ENCODE measurements at regions not wholly inside any gene's neighbourhood (a gene's known extent, or its start where the extent isn't known, plus 50 kb on each side); places are given as distances from the start of the nearest gene placed in this dataset.

GRCh38 chr13:22235285-22235949 lies 564.5 kb downstream of the FGF9 start:
- no peak for DNase-seq (ENCODE audit: low spot score)

DNA sequence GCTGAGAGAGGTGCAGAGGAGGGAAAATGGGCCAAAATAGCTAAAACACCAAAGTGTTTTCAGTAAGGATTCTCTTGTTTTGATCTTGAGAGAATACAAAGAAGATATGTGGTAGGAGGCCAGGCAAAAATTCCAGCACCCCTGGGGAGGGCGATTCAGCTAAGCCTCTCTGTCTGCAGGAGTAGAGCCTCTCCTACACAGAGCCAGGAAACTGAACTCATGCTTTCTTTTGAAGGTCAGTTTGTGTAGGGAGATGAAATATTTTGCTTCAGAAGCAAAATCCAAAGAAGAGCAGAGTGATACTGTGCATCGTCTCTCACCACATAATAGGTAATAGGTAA lies 565.0 kb downstream of the FGF9 start:
- DNase-seq (ENCODE audit: low spot score): no peak

DNA sequence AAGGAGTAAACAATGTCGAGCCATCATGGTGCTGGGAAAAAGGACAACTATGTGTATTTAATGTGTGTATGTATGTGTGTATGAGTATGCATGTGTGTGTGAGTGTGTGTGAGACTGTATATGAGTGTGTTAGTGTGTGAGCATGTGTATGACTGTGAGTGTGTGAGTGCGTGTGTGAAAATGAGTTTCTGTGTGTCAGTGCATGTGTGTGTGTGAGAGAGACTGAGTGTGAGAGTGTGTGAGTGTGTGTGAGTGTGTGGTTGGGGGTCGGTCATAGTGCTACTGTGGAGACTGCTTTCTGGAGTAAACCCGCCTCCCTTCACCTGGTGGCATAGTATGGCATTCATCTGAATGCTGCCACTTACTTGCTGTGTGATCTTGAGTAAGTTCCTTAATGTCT lies 567.4 kb downstream of the FGF9 start:
- DNase-seq (ENCODE audit: low spot score): no peak

GRCh38 chr13:22240716-22241115 lies 569.8 kb downstream of the FGF9 start:
- DNase-seq (ENCODE audit: low spot score): no peak

DNA sequence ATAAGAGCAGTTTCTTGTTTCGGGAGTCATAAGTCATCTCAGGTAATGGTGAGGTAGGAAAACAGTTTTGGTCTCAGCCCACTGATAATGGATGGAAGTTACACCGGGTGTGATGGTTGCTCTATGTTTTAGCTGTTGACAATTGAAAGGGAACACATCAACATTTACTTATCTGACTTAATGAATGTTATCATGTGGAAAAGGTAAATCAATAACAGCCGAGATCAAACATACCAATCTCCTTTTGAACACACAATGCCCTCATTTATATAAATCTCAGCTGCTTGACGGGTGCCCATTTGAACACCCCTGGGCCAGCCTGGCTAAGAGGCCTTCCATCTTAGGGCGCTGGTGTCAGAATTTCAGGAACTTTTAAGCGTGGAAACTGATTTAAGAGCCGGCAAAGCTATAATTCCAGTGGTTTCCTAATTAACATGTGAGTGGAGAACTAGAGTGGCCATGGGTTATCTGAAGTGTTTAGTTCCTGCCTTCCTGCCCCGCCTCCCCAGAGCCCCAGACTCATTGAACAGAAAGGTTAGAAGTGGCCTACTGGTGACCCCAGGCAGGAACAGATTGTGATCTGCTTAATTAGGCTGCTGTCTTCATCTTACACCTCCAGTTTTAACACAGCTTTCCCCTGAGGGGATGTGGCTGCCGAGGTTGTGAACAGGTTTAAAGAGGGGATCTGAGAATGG lies 572.7 kb downstream of the FGF9 start:
- DNase-seq (ENCODE audit: low spot score): no peak

DNA sequence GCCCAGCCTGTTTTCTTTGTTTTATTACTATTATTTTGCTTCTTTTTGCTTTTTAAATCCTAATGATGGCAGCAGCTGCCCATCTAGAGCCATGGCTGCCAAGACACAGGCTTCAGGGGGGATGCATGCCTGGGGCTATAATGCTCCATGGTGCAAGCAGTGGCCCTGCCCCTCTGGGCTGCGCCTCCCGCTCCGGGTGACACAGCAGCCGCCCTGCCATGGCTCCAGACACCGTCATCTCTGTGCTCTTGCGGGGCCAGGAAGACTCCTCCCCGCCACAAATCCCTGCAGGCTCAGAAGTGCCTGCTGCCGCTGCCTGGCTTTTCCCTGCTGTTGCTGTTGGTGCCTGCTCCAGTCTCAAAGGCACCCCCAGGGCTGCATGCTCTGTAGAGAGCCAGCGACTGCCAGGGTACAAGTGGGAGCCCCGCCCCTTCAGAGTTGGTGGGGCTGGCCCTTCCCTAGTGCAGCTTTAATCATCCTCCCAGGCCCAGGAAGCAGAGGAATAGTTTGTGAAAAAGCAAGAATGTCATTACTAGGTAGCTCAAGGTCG lies 581.5 kb downstream of the FGF9 start:
- no peak for DNase-seq (ENCODE audit: low spot score)

DNA sequence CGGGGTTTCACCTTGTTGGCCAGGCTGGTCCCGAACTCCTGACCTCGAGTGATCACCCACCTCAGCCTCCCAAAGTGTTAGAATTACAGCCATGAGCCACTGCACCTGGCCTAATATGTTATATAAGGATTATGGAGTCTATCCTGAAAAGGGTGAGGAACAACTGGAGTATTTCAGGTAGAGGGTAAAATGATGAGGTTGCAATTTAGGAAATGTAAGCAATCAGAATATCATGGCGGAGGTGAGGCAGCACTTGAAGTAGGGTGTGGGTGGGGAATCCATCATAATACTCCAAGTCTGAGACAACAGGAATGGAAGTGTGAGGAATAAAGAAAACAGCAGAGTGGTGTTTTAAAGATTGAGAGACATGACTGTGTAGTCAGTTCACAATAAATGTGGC lies 582.2 kb downstream of the FGF9 start:
- DNase-seq (ENCODE audit: low spot score): no peak

DNA sequence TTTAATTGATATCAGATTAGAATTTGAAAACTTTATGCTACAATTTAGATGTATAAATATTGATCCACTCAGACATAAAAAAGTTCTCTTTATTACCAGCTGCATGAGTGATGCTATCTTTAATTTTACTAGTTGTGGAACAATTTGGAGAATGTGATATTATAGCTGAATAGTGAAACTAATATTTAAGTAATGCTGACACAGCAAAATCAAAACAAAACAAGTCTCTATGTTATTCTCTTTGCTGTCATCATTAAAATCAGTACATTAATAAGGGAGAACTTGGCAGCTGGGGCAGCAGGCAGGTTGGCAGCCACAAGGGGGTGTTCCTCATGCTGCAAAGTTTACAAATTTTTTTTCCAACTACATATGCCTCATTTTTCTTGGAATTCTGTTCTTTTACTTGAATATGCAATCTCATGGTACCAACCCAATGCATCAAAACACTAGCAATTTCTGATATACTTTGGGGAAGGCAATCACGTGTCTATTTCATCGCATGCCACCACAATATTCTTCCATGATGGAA lies 585.3 kb downstream of the FGF9 start:
- no peak for DNase-seq (ENCODE audit: low spot score)

DNA sequence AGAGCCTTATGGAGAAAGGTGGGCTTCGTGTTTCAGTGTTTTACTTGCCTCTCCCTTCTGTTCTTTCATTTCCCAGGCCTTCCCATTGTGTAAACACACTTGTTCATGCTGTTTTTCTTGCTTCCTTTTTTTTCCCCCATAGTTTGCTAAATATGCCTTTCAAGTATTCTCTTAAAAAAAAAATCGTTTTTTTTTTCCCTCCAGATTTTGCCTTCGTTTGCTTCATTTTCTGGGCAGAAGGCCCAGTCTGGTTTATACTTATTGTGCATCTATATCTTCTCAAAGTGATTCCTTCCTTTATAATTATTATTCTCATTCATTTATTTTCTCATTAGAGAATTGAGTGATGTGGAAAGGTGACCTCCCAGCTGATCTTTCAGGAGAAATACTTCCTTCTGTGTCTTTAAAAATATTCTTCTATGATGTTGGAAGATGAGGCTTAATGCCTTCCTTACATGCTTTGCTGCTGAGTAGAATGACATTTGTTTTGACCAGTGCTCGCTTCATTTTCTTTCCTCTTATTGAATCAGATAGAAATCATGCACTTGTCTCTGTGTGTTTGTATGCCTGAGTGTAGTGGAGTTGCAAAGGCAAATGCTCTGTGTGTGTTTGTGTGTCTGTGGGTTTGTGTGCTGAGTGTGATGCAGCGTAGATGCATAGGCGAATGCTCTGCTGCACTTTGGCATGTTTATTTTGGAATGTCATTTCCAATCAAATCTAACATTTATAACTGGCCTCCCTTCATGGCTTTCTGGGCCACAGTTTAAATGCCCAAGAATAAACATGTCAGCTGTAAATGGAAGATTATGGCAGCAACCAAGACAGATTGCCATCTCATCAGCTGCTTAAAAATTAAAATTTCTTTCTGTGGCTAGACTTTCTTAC lies 591.4 kb downstream of the FGF9 start:
- DNase-seq (ENCODE audit: low spot score): no peak

GRCh38 chr13:22263185-22263584 lies 592.3 kb downstream of the FGF9 start:
- no peak for DNase-seq (ENCODE audit: low spot score)

DNA sequence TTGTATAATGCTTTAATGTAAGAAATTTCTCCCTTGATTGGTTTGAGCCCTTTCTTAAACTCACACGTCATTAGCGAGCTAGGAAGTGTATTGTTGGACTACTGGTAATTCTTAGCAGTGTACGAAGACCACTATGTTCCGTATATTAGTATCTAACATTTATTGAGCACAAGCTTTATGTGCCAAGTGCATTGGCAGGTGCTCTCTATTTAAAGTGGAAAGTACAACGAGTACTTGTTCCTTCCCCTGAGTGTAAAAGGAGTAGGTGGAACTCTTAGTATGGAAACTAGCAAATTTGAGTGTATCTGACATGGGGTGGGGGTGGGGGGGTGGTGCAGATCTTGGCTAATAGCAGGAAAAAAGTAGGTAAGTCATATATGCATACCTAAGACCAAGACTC lies 594.7 kb downstream of the FGF9 start:
- DNase-seq (ENCODE audit: low spot score): no peak

DNA sequence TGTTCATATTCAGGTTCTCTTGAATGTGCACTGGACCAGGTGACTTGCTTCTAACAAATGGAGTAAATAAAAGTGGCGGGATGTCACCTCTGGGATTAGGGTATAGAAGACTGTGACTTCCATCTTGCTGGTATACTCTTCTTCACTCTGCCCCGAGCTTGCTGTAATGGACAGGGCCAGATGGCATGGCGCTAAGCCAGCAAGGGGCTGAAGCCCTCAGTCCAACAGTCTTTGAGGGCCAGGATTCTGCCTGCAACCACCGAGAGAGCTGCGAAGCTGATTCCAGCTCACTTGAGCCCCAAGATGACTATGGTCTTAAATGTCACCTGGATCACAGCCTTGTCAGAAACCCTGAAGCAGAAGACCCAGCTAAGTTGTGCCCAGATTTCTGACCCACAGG lies 600.0 kb downstream of the FGF9 start:
- no peak for DNase-seq (ENCODE audit: low spot score)

DNA sequence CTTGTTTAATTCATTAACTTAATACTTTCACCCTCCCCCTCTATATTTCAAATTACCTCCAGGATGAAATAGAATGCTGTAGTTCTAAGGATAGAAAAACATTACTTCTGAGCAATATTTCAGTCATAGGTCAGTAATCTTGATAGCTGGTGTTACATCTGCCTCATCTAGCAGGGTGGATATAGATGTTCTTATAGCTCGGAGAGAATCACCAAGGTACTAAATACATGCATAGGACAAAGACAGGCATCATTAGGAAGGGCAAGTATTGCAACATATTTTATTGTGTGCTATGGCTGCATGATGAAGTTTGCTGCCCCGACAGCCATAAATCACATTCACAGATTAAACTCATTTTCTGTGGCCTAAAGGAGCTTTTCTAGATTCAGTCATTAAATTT lies 601.0 kb downstream of the FGF9 start:
- DNase-seq (ENCODE audit: low spot score): no peak

- no peak for DNase-seq (ENCODE audit: low spot score)
Observed at GRCh38 chr13:22275393-22275792, 604.5 kb downstream of the FGF9 start.

GRCh38 chr13:22276616-22277015 lies 605.7 kb downstream of the FGF9 start:
- no peak for DNase-seq (ENCODE audit: low spot score)

DNA sequence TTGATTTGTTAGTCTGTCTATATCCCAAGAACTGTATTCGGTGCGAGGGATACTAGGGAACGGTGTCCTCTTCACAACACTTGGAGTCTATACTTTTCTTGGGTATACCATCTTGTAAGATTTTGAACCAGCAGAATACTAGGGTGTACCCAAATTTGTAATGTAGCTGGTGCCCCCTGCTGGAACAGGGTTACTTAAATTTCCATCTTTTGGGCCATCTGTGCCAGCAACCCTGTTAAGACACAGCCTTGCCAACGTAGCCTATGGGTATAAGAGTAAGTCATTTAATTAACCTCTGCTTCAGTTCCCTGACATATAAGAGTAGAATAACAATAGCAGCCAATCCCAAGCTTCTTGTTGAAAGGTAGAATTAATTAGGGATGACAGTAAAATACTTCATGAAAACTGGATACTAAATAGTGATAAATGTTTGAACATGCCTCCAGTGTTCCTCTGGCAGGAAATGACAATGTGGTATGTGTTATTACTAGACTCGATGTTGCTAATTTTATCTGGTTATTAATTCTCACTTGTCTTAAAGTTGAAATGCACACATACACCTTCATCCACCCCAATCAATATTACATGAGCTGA lies 607.6 kb downstream of the FGF9 start:
- no peak for DNase-seq (ENCODE audit: low spot score)

- no peak for DNase-seq (ENCODE audit: low spot score)
Observed at GRCh38 chr13:22285867-22286266, 615.0 kb downstream of the FGF9 start.

DNA sequence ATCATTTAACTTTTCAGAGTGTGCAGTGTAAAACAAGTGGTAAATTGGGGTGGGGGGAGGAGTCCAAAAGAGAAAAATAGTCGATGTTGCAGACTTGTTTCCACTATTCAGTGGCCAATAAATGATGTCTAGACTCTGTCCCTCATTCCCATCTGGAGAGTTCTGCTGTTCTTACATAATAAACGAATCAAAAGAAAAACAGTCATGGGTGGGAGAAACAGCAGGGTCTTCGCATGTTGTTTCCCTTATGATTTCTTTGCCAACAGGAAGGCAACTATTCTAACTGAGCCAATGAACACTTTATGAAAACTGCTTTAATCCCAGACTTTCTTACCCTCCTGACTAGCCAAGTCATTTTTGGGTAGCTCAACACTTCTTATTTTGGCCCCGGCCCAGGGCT lies 615.5 kb downstream of the FGF9 start:
- DNase-seq (ENCODE audit: low spot score): no peak

- DNase-seq (ENCODE audit: low spot score): no peak
Observed at GRCh38 chr13:22287343-22287920, 616.6 kb downstream of the FGF9 start.

DNA sequence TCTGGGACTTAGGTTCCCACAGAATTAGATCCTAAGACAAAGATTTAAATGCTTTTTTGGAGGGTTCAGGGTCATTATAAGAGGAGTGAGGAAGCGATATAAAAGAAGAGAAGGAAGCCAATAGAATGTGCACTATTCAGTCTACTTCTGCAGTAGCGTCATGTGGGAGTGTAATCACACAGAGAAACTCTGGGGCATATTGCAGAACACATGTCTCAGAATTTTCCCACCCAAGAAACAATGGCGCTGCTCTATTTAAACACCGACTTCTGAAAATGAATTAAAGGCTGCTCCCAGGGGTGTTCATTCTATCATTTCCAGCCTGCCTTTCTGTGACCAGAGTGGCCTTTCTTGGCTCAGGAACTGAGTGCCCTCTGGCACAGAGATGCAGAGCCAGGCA lies 617.6 kb downstream of the FGF9 start:
- no peak for DNase-seq (ENCODE audit: low spot score)

- no peak for DNase-seq (ENCODE audit: low spot score)
Observed at GRCh38 chr13:22289711-22290110, 618.8 kb downstream of the FGF9 start.

DNA sequence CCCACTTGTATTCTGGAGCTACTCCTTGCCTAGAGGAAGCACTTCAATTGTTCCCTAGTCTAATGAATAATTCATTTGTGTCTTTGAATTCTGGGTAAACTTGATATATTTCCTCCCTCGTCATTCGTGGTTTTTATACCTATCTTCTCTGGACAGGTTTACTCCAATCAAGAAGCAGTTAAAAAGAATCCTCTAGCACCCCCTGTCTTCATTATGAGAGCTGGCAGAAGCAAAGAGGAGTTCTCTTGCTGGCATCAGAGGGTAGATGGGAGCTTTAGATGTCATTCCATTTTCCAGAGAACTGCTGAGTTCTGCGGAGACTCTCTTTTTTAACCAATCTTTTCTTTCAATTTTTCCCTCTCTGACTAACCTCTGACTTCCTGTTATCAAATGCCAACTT lies 627.7 kb downstream of the FGF9 start:
- DNase-seq (ENCODE audit: low spot score): no peak
